Lower leg skin (tissue), 3 donors: ENCODE measurements at regions not wholly inside any gene's neighbourhood (a gene's known extent, or its start where the extent isn't known, plus 50 kb on each side); places are given as distances from the start of the nearest gene placed in this dataset.

ENCODE experiments used
- POLR2A ChIP-seq, 2 donors: fragments of 450-650 bp; IDR thresholded peaks; one replicate each; pipeline ENCODE4 v1.6.1; 2016 to 2017; ENCODE audit warnings: antibody characterized with exemption in 2 of 2, mild to moderate bottlenecking in 1 of 2, moderate library complexity in 1 of 2
- TF ChIP-seq, protein P1 (sequence below), 3 donors: fragments of 450-650 bp; IDR thresholded peaks; one replicate each; pipeline ENCODE4 v1.5.1; 2016; ENCODE audit warnings: antibody characterized with exemption in 3 of 3, mild to moderate bottlenecking in 3 of 3, moderate library complexity in 2 of 3

DNA sequence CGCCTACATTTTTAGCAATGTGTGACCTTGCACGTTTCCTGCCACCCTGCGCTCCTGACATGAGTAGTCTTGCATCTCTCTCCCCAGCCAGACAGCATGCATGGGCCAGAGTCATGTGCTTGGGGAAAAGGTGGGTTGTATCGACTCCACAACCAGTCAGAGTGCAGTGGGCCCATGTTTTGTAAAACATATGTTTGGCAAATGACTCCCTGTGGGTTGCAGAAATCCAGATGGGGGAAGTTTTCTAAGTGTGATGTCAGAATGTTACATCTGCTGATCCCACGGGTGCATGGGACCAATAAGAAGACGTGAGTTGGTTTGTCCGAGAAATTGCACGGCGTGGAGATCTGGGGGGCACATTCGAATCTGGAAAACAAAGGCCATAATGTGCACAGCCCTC is 147.1 kb downstream of the FOXL1 start:
- TF ChIP-seq, protein P1, sequence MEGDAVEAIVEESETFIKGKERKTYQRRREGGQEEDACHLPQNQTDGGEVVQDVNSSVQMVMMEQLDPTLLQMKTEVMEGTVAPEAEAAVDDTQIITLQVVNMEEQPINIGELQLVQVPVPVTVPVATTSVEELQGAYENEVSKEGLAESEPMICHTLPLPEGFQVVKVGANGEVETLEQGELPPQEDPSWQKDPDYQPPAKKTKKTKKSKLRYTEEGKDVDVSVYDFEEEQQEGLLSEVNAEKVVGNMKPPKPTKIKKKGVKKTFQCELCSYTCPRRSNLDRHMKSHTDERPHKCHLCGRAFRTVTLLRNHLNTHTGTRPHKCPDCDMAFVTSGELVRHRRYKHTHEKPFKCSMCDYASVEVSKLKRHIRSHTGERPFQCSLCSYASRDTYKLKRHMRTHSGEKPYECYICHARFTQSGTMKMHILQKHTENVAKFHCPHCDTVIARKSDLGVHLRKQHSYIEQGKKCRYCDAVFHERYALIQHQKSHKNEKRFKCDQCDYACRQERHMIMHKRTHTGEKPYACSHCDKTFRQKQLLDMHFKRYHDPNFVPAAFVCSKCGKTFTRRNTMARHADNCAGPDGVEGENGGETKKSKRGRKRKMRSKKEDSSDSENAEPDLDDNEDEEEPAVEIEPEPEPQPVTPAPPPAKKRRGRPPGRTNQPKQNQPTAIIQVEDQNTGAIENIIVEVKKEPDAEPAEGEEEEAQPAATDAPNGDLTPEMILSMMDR (IDR thresholded peaks at IDR 0.05), result no peak
- TF ChIP-seq POLR2A (IDR thresholded peaks at IDR 0.05), result no peak
